Spleen (tissue), 7 donors: ENCODE measurements at regions not wholly inside any gene's neighbourhood (a gene's known extent, or its start where the extent isn't known, plus 50 kb on each side); places are given as distances from the start of the nearest gene placed in this dataset.

Experiments used
- CTCF ChIP-seq, 11 experiments: fragments of 200-600 bp in 7 of 11; fragments of 450-650 bp in 4 of 11; sonication (generic) in 4 of 11; IDR thresholded peaks in 8 of 11; conservative IDR thresholded peaks in 3 of 11; 1 replicate in 7 of 11; 2 replicates in 4 of 11; pipeline versions ENCODE4 v1.4.0 to v1.8.0; 2016 to 2021; ENCODE audit warnings: antibody characterized with exemption in 11 of 11, inconsistent platforms in 4 of 11, mild to moderate bottlenecking in 1 of 11
- POLR2AphosphoS5 ChIP-seq, 3 donors: sonication (generic); formaldehyde crosslinking; IDR thresholded peaks; one replicate each; pipeline ENCODE4 v1.5.1; 2017; ENCODE audit warnings: antibody characterized with exemption in 3 of 3
- donor health status: DM: no; HTN: no; CAD: no; lungs with moderate emphysema.
- donor health status: DM: no; HTN: no; CAD: no.
- donor health status: DM: no; HTN: no; CAD: no.

- no peak for TF ChIP-seq POLR2AphosphoS5 (IDR thresholded peaks at IDR 0.05)
- no peak for TF ChIP-seq CTCF (IDR thresholded peaks at IDR 0.05 in 8 of 11, conservative IDR thresholded peaks at IDR 0.05 in 3 of 11)
Observed at GRCh38 chr6:131431718-131432117, 141.3 kb upstream of the ARG1 start.
